ENCODE measurements at regions not wholly inside any gene's neighbourhood (a gene's known extent, or its start where the extent isn't known, plus 50 kb on each side); places are given as distances from the start of the nearest gene placed in this dataset.

DNA sequence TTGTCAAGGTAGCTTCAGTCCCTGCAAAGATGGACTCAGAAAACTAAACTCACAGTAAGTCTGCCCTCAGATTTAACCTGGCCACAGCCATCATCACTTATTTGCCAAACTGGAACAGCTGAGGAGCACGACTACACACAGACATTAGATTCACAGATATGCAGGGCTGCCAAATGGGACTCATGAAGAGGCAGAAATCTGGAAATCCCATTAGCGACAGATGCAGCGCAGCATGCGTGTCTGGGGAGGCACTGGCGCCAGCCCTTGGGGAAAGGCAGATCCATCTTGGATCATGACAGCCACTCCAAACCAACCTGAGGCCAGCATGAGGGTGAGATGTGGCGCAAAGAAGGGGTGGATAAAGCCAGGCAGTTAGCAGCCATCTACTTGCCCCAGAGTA is 160.7 kb upstream of the TSC22D2 start (continued):
- TF ChIP-seq, protein P1, sequence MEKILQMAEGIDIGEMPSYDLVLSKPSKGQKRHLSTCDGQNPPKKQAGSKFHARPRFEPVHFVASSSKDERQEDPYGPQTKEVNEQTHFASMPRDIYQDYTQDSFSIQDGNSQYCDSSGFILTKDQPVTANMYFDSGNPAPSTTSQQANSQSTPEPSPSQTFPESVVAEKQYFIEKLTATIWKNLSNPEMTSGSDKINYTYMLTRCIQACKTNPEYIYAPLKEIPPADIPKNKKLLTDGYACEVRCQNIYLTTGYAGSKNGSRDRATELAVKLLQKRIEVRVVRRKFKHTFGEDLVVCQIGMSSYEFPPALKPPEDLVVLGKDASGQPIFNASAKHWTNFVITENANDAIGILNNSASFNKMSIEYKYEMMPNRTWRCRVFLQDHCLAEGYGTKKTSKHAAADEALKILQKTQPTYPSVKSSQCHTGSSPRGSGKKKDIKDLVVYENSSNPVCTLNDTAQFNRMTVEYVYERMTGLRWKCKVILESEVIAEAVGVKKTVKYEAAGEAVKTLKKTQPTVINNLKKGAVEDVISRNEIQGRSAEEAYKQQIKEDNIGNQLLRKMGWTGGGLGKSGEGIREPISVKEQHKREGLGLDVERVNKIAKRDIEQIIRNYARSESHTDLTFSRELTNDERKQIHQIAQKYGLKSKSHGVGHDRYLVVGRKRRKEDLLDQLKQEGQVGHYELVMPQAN (IDR thresholded peaks at IDR 0.05; ENCODE audit: borderline replicate concordance): no peak
- TF ChIP-seq, protein P2, sequence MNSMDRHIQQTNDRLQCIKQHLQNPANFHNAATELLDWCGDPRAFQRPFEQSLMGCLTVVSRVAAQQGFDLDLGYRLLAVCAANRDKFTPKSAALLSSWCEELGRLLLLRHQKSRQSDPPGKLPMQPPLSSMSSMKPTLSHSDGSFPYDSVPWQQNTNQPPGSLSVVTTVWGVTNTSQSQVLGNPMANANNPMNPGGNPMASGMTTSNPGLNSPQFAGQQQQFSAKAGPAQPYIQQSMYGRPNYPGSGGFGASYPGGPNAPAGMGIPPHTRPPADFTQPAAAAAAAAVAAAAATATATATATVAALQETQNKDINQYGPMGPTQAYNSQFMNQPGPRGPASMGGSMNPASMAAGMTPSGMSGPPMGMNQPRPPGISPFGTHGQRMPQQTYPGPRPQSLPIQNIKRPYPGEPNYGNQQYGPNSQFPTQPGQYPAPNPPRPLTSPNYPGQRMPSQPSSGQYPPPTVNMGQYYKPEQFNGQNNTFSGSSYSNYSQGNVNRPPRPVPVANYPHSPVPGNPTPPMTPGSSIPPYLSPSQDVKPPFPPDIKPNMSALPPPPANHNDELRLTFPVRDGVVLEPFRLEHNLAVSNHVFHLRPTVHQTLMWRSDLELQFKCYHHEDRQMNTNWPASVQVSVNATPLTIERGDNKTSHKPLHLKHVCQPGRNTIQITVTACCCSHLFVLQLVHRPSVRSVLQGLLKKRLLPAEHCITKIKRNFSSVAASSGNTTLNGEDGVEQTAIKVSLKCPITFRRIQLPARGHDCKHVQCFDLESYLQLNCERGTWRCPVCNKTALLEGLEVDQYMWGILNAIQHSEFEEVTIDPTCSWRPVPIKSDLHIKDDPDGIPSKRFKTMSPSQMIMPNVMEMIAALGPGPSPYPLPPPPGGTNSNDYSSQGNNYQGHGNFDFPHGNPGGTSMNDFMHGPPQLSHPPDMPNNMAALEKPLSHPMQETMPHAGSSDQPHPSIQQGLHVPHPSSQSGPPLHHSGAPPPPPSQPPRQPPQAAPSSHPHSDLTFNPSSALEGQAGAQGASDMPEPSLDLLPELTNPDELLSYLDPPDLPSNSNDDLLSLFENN (IDR thresholded peaks at IDR 0.05; ENCODE audit: low read depth in 2 of 2, low read length in 2 of 2): no peak
- TF ChIP-seq, protein P3, sequence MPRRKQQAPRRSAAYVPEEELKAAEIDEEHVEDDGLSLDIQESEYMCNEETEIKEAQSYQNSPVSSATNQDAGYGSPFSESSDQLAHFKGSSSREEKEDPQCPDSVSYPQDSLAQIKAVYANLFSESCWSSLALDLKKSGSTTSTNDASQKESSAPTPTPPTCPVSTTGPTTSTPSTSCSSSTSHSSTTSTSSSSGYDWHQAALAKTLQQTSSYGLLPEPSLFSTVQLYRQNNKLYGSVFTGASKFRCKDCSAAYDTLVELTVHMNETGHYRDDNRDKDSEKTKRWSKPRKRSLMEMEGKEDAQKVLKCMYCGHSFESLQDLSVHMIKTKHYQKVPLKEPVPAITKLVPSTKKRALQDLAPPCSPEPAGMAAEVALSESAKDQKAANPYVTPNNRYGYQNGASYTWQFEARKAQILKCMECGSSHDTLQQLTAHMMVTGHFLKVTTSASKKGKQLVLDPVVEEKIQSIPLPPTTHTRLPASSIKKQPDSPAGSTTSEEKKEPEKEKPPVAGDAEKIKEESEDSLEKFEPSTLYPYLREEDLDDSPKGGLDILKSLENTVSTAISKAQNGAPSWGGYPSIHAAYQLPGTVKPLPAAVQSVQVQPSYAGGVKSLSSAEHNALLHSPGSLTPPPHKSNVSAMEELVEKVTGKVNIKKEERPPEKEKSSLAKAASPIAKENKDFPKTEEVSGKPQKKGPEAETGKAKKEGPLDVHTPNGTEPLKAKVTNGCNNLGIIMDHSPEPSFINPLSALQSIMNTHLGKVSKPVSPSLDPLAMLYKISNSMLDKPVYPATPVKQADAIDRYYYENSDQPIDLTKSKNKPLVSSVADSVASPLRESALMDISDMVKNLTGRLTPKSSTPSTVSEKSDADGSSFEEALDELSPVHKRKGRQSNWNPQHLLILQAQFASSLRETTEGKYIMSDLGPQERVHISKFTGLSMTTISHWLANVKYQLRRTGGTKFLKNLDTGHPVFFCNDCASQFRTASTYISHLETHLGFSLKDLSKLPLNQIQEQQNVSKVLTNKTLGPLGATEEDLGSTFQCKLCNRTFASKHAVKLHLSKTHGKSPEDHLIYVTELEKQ (CRISPR knock-in tag; IDR thresholded peaks at IDR 0.05): no peak
- TF ChIP-seq, protein P4, sequence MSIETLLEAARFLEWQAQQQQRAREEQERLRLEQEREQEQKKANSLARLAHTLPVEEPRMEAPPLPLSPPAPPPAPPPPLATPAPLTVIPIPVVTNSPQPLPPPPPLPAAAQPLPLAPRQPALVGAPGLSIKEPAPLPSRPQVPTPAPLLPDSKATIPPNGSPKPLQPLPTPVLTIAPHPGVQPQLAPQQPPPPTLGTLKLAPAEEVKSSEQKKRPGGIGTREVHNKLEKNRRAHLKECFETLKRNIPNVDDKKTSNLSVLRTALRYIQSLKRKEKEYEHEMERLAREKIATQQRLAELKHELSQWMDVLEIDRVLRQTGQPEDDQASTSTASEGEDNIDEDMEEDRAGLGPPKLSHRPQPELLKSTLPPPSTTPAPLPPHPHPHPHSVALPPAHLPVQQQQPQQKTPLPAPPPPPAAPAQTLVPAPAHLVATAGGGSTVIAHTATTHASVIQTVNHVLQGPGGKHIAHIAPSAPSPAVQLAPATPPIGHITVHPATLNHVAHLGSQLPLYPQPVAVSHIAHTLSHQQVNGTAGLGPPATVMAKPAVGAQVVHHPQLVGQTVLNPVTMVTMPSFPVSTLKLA (conservative IDR thresholded peaks at IDR 0.05): no peak
- TF ChIP-seq, protein P5, sequence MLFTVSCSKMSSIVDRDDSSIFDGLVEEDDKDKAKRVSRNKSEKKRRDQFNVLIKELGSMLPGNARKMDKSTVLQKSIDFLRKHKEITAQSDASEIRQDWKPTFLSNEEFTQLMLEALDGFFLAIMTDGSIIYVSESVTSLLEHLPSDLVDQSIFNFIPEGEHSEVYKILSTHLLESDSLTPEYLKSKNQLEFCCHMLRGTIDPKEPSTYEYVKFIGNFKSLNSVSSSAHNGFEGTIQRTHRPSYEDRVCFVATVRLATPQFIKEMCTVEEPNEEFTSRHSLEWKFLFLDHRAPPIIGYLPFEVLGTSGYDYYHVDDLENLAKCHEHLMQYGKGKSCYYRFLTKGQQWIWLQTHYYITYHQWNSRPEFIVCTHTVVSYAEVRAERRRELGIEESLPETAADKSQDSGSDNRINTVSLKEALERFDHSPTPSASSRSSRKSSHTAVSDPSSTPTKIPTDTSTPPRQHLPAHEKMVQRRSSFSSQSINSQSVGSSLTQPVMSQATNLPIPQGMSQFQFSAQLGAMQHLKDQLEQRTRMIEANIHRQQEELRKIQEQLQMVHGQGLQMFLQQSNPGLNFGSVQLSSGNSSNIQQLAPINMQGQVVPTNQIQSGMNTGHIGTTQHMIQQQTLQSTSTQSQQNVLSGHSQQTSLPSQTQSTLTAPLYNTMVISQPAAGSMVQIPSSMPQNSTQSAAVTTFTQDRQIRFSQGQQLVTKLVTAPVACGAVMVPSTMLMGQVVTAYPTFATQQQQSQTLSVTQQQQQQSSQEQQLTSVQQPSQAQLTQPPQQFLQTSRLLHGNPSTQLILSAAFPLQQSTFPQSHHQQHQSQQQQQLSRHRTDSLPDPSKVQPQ (CRISPR knock-in tag; IDR thresholded peaks at IDR 0.05; ENCODE audit: borderline replicate concordance): no peak
- TF ChIP-seq, protein P6, sequence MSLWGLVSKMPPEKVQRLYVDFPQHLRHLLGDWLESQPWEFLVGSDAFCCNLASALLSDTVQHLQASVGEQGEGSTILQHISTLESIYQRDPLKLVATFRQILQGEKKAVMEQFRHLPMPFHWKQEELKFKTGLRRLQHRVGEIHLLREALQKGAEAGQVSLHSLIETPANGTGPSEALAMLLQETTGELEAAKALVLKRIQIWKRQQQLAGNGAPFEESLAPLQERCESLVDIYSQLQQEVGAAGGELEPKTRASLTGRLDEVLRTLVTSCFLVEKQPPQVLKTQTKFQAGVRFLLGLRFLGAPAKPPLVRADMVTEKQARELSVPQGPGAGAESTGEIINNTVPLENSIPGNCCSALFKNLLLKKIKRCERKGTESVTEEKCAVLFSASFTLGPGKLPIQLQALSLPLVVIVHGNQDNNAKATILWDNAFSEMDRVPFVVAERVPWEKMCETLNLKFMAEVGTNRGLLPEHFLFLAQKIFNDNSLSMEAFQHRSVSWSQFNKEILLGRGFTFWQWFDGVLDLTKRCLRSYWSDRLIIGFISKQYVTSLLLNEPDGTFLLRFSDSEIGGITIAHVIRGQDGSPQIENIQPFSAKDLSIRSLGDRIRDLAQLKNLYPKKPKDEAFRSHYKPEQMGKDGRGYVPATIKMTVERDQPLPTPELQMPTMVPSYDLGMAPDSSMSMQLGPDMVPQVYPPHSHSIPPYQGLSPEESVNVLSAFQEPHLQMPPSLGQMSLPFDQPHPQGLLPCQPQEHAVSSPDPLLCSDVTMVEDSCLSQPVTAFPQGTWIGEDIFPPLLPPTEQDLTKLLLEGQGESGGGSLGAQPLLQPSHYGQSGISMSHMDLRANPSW (CRISPR knock-in tag; IDR thresholded peaks at IDR 0.05): no peak
- TF ChIP-seq COPS2 (conservative IDR thresholded peaks at IDR 0.05): no peak
- TF ChIP-seq ILF3 (IDR thresholded peaks at IDR 0.05; ENCODE audit: borderline replicate concordance): no peak
